WTC11 (cell line): ENCODE measurements at regions not wholly inside any gene's neighbourhood (a gene's known extent, or its start where the extent isn't known, plus 50 kb on each side); places are given as distances from the start of the nearest gene placed in this dataset.

Experiments
- ATAC-seq: fragments of 200-7000 bp; cut with Tn5 transposase; 2 replicates; pipeline ENCODE4 v1.10.0; 2021; ENCODE audit warnings: mild to moderate bottlenecking, moderate library complexity
- CTCF ChIA-PET: fragments of 300-600 bp; sonication (Branson Sonifier 250); formaldehyde crosslinking; loops from one replicate; lab custom pipeline; 2021; ENCODE audit warnings: antibody characterized with exemption; lab: Charles Lee
- POLR2A ChIA-PET: fragments of 350-600 bp; sonication (Branson Sonifier 250); formaldehyde crosslinking; loops from one replicate; lab custom pipeline; 2021; ENCODE audit warnings: antibody characterized with exemption; lab: Charles Lee
- DNase-seq: peaks from one replicate; pipeline ENCODE4 v3.0.0; 2021; ENCODE audit warnings: low spot score
- H3K27ac Mint-ChIP-seq: 2 replicates; pipeline ENCODE4 v1.8.0; 2021; ENCODE audit warnings: mixed read lengths
- H3K27me3 Mint-ChIP-seq: 2 replicates; pipeline ENCODE4 v1.8.0; 2021; ENCODE audit warnings: low read depth, mild to moderate bottlenecking, moderate library complexity, mixed read lengths
- H3K36me3 Mint-ChIP-seq: 2 replicates; pipeline ENCODE4 v1.8.0; 2021; ENCODE audit warnings: mixed read lengths
- H3K4me1 Mint-ChIP-seq: 2 replicates; pipeline ENCODE4 v1.8.0; 2022; ENCODE audit warnings: mixed read lengths
- H3K4me3 Mint-ChIP-seq: 2 replicates; pipeline ENCODE4 v1.8.0; 2021; ENCODE audit warnings: mild to moderate bottlenecking, moderate library complexity, mixed read lengths
- H3K9me3 Mint-ChIP-seq: 2 replicates; pipeline ENCODE4 v1.8.0; 2021; ENCODE audit warnings: mixed read lengths
- ATF6 ChIP-seq: sonication (generic); formaldehyde crosslinking; IDR thresholded peaks from 2 replicates; pipeline ENCODE4 v1.8.1; 2023; ENCODE audit warnings: mild to moderate bottlenecking, missing genetic modification reagents
- CTCF ChIP-seq: fragments of 200-600 bp; IDR thresholded peaks from 2 replicates; pipeline ENCODE4 v1.8.0; 2022; ENCODE audit warnings: antibody characterized with exemption
- E2F4 ChIP-seq: sonication (generic); formaldehyde crosslinking; IDR thresholded peaks from 2 replicates; pipeline ENCODE4 v1.8.1; 2022; ENCODE audit warnings: low read depth, mild to moderate bottlenecking, moderate library complexity, missing genetic modification reagents, borderline replicate concordance
- E2F5 ChIP-seq: sonication (generic); formaldehyde crosslinking; IDR thresholded peaks from 2 replicates; pipeline ENCODE4 v1.8.1; 2022; ENCODE audit warnings: mild to moderate bottlenecking, moderate library complexity, missing genetic modification reagents
- FOXP1 ChIP-seq: sonication (generic); formaldehyde crosslinking; IDR thresholded peaks from 2 replicates; pipeline ENCODE4 v1.8.0; 2022; ENCODE audit warnings: missing genetic modification reagents, mild to moderate bottlenecking, moderate library complexity, borderline replicate concordance
- GRHL2 ChIP-seq: fragments of 250-450 bp; sonication (Bioruptor Pico); IDR thresholded peaks from 2 replicates; pipeline ENCODE4 v1.8.0; 2022; ENCODE audit warnings: mild to moderate bottlenecking, moderate library complexity; ENCODE audit not compliant: insufficient replicate concordance, severe bottlenecking
- JUN ChIP-seq: sonication (generic); formaldehyde crosslinking; IDR thresholded peaks from 2 replicates; pipeline ENCODE4 v1.8.0; 2023; ENCODE audit warnings: mild to moderate bottlenecking, missing genetic modification reagents
- MXD4 ChIP-seq: fragments of 250-450 bp; sonication (Bioruptor Pico); IDR thresholded peaks from 2 replicates; pipeline ENCODE4 v1.8.0; 2021; ENCODE audit warnings: mild to moderate bottlenecking, moderate library complexity, borderline replicate concordance
- NR1H2 ChIP-seq: sonication (generic); formaldehyde crosslinking; IDR thresholded peaks from 2 replicates; pipeline ENCODE4 v1.9.0; 2021; ENCODE audit warnings: mild to moderate bottlenecking, moderate library complexity, missing genetic modification reagents
- NR3C1 ChIP-seq: sonication (generic); formaldehyde crosslinking; conservative IDR thresholded peaks from 2 replicates; pipeline ENCODE4 v1.8.1; 2023; ENCODE audit warnings: low read depth, mild to moderate bottlenecking, missing genetic modification reagents
- ZNF138 ChIP-seq: sonication (generic); formaldehyde crosslinking; conservative IDR thresholded peaks from 2 replicates; pipeline ENCODE4 v1.8.1; 2022; ENCODE audit warnings: mild to moderate bottlenecking, moderate library complexity, missing genetic modification reagents
- ZNF263 ChIP-seq: sonication (generic); formaldehyde crosslinking; IDR thresholded peaks from 2 replicates; pipeline ENCODE4 v1.8.1; 2022; ENCODE audit warnings: low read depth, mild to moderate bottlenecking, moderate library complexity, missing genetic modification reagents
- TF ChIP-seq, protein P1 (sequence below): sonication (generic); formaldehyde crosslinking; IDR thresholded peaks from 2 replicates; pipeline ENCODE4 v1.8.0; 2022; ENCODE audit warnings: mild to moderate bottlenecking, missing genetic modification reagents
- TF ChIP-seq, protein P2 (sequence below): sonication (generic); formaldehyde crosslinking; IDR thresholded peaks from 2 replicates; pipeline ENCODE4 v1.8.1; 2023; ENCODE audit warnings: mild to moderate bottlenecking, moderate library complexity, missing genetic modification reagents
- TF ChIP-seq, protein P3 (sequence below): sonication (generic); formaldehyde crosslinking; IDR thresholded peaks from 2 replicates; pipeline ENCODE4 v1.8.1; 2023; ENCODE audit warnings: mild to moderate bottlenecking, missing genetic modification reagents

- no peak for TF ChIP-seq GRHL2 (CRISPR knock-in tag)
- no peak for TF ChIP-seq NR1H2 (CRISPR knock-in tag)
Observed at GRCh38 chr7:31192986-31193385, 140.9 kb downstream of the ADCYAP1R1 start (continued).

GRCh38 chr7:31190906-31191305, 138.8 kb downstream of the ADCYAP1R1 start:
- DNase-seq = no peak
- Mint-ChIP-seq H3K27ac (no peak overlapping the region), H3K36me3 (no peaks in the 10 kb centered on the region), H3K9me3 (peaks cover 1% of the 10 kb centered on the region), H3K27me3 (peaks cover 21% of the 10 kb centered on the region), H3K4me1 (peaks cover 4% of the 10 kb centered on the region; the same call in 1 of the 2 replicates), H3K4me3 (no peak overlapping the region)
- TF ChIP-seq, protein P1, sequence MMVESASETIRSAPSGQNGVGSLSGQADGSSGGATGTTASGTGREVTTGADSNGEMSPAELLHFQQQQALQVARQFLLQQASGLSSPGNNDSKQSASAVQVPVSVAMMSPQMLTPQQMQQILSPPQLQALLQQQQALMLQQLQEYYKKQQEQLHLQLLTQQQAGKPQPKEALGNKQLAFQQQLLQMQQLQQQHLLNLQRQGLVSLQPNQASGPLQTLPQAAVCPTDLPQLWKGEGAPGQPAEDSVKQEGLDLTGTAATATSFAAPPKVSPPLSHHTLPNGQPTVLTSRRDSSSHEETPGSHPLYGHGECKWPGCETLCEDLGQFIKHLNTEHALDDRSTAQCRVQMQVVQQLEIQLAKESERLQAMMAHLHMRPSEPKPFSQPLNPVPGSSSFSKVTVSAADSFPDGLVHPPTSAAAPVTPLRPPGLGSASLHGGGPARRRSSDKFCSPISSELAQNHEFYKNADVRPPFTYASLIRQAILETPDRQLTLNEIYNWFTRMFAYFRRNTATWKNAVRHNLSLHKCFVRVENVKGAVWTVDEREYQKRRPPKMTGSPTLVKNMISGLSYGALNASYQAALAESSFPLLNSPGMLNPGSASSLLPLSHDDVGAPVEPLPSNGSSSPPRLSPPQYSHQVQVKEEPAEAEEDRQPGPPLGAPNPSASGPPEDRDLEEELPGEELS = no peak
- TF ChIP-seq CTCF (no peak), E2F5 (CRISPR knock-in tag) (no peak), NR3C1 (CRISPR knock-in tag) (no peak), ZNF263 (CRISPR knock-in tag) (no peak), FOXP1 (CRISPR knock-in tag) (no peak), E2F4 (CRISPR knock-in tag) (no peak), ATF6 (CRISPR knock-in tag) (no peak), MXD4 (CRISPR knock-in tag) (no peak), ZNF138 (CRISPR knock-in tag) (no peak), JUN (CRISPR knock-in tag) (no peak)
- TF ChIP-seq, protein P2, sequence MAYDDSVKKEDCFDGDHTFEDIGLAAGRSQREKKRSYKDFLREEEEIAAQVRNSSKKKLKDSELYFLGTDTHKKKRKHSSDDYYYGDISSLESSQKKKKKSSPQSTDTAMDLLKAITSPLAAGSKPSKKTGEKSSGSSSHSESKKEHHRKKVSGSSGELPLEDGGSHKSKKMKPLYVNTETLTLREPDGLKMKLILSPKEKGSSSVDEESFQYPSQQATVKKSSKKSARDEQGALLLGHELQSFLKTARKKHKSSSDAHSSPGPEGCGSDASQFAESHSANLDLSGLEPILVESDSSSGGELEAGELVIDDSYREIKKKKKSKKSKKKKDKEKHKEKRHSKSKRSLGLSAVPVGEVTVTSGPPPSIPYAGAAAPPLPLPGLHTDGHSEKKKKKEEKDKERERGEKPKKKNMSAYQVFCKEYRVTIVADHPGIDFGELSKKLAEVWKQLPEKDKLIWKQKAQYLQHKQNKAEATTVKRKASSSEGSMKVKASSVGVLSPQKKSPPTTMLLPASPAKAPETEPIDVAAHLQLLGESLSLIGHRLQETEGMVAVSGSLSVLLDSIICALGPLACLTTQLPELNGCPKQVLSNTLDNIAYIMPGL (CRISPR knock-in tag) = no peak
- TF ChIP-seq, protein P3, sequence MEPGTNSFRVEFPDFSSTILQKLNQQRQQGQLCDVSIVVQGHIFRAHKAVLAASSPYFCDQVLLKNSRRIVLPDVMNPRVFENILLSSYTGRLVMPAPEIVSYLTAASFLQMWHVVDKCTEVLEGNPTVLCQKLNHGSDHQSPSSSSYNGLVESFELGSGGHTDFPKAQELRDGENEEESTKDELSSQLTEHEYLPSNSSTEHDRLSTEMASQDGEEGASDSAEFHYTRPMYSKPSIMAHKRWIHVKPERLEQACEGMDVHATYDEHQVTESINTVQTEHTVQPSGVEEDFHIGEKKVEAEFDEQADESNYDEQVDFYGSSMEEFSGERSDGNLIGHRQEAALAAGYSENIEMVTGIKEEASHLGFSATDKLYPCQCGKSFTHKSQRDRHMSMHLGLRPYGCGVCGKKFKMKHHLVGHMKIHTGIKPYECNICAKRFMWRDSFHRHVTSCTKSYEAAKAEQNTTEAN (CRISPR knock-in tag) = no peak
- no peak for ATAC-seq
- ChIA-PET CTCF (interaction anchor here (4.8 kb wide), 1 partner anchor 145 kb away, joined by 67 read pairs; no protein-coding TSS in a partner anchor), POLR2A (no interaction called here)
